K562 (cell line): ENCODE measurements at regions not wholly inside any gene's neighbourhood (a gene's known extent, or its start where the extent isn't known, plus 50 kb on each side); places are given as distances from the start of the nearest gene placed in this dataset.

ENCODE experiments used
- ATAC-seq: fragments of 200-7000 bp; cut with Tn5 transposase; 3 replicates; pipeline ENCODE4 v1.9.1; 2020; ENCODE audit warnings: moderate library complexity
- BruUV-seq: library from RNA; stranded (reverse); fragments of 400-500 nt; replicated peaks from 2 replicates; lab custom pipeline; 2021; lab: Mats Ljungman, UMichigan
- CTCF ChIA-PET: fragments of 300-600 bp; formaldehyde crosslinking; extraction: SDS; loops from one replicate; lab custom pipeline; 2021; ENCODE audit warnings: low intra/inter-chr PET ratio; lab: Yijun Ruan, JAX
- POLR2A ChIA-PET: fragments of 300-600, 350-650 bp; sonication (Branson Sonifier 250); formaldehyde crosslinking; extraction: SDS; loops from one replicate; lab custom pipeline; 2021; ENCODE audit warnings: antibody characterized with exemption, inconsistent platforms; lab: Yijun Ruan, JAX
- DNase-seq, 4 experiments: peaks; one replicate each; pipeline versions ENCODE4 v3.0.0 to v3.0.0-alpha.2; 2011 to 2018; ENCODE audit warnings: low spot score in 3 of 4, mixed read lengths in 3 of 4; ENCODE audit errors: extremely low read depth in 1 of 4
- FAIRE-seq: peaks from 2 replicates; lab custom pipeline; 2011; peaks lifted over from hg19 to GRCh38; lab: Jason Lieb, UNC
- H2AFZ ChIP-seq: 2 replicates; pipeline ENCODE4 v1.6.0; 2011; ENCODE audit warnings: low read depth, low read length, control low read depth, inconsistent platforms
- H3K27ac ChIP-seq: fragments of 200-600 bp; 3 replicates; pipeline ENCODE4 v1.8.0; 2011; ENCODE audit warnings: low read depth, mild to moderate bottlenecking, control low read depth, inconsistent platforms, low read length, moderate library complexity, mixed read lengths; ENCODE audit errors: extremely low read depth
- H3K27me3 ChIP-seq, 2 experiments: fragments of 300-600 bp in 1 of 2; 2 replicates in 1 of 2; 3 replicates in 1 of 2; pipeline versions ENCODE4 v1.6.0 to v1.8.0; 2011; ENCODE audit warnings: inconsistent platforms in 2 of 2, low read length in 2 of 2, mild to moderate bottlenecking in 1 of 2, mixed read lengths in 1 of 2, moderate library complexity in 1 of 2; ENCODE audit not compliant: control insufficient read depth in 2 of 2, insufficient read depth in 2 of 2
- H3K36me3 ChIP-seq: fragments of 300-600 bp; 3 replicates; pipeline ENCODE4 v1.8.0; 2011; ENCODE audit warnings: mild to moderate bottlenecking, low read length, inconsistent platforms; ENCODE audit not compliant: control insufficient read depth, insufficient read depth
- H3K4me1 ChIP-seq, 2 experiments: fragments of 200-600 bp in 1 of 2; replicated peaks in 1 of 2; 2 replicates in 1 of 2; 3 replicates in 1 of 2; pipeline versions ENCODE4 v1.5.1 to v1.8.0; 2011; ENCODE audit warnings: inconsistent platforms in 2 of 2, low read length in 2 of 2, mild to moderate bottlenecking in 1 of 2, mixed read lengths in 1 of 2, moderate library complexity in 1 of 2; ENCODE audit not compliant: control insufficient read depth in 2 of 2, insufficient read depth in 2 of 2
- H3K4me2 ChIP-seq: 2 replicates; pipeline ENCODE4 v1.6.1; 2011; ENCODE audit warnings: low read length, control low read depth, inconsistent platforms, mixed read lengths; ENCODE audit not compliant: insufficient read depth
- H3K4me3 ChIP-seq: fragments of 200-600 bp; sonication (generic), shearing (Covaris generic); 2 replicates; pipeline ENCODE4 v1.5.1; 2016; ENCODE audit warnings: control low read depth, inconsistent platforms
- H3K79me2 ChIP-seq: fragments of 200-600 bp; 3 replicates; pipeline ENCODE4 v1.8.0; 2011; ENCODE audit warnings: low read length, inconsistent platforms; ENCODE audit not compliant: control insufficient read depth, insufficient read depth
- H3K9ac ChIP-seq, 2 experiments: 2 replicates each; pipeline versions ENCODE4 v1.6.0 to v1.6.1; 2011; ENCODE audit warnings: low read depth in 2 of 2, low read length in 2 of 2, control low read depth in 1 of 2, inconsistent platforms in 1 of 2, mild to moderate bottlenecking in 1 of 2, mixed read lengths in 1 of 2; ENCODE audit not compliant: insufficient read depth in 1 of 2
- H3K9me1 ChIP-seq: one replicate; pipeline ENCODE4 v1.6.0; 2011; ENCODE audit warnings: inconsistent platforms, mild to moderate bottlenecking, low read length, moderate library complexity; ENCODE audit not compliant: control insufficient read depth, insufficient read depth
- H3K9me3 ChIP-seq: replicated peaks from 2 replicates; pipeline ENCODE4 v1.5.1; 2011; ENCODE audit warnings: low read depth, low read length, inconsistent platforms; ENCODE audit not compliant: control insufficient read depth, insufficient read depth
- H4K20me1 ChIP-seq: replicated peaks from 2 replicates; pipeline ENCODE4 v1.6.1; 2011; ENCODE audit warnings: low read length, inconsistent platforms, mixed read lengths; ENCODE audit not compliant: control insufficient read depth, insufficient read depth
- CAMTA2 ChIP-seq: fragments of 250-450 bp; sonication (Bioruptor Pico); conservative IDR thresholded peaks from 2 replicates; pipeline ENCODE4 v1.5.1; 2022
- FOXA3 ChIP-seq, 2 experiments: fragments of 450-650 bp in 1 of 2; sonication (generic) in 1 of 2; formaldehyde crosslinking; IDR thresholded peaks in 1 of 2; conservative IDR thresholded peaks in 1 of 2; 2 replicates each; pipeline versions ENCODE4 v1.4.0 to v1.8.0; 2020 to 2022; ENCODE audit warnings: mild to moderate bottlenecking in 2 of 2, missing genetic modification reagents in 1 of 2
- IRF9 ChIP-seq: fragments of 450-650 bp; IDR thresholded peaks from 2 replicates; pipeline ENCODE4 v1.6.1; 2016; ENCODE audit warnings: missing biosample characterization, missing genetic modification characterization
- POLR3A ChIP-seq: IDR thresholded peaks from 2 replicates; pipeline ENCODE4 v1.6.1; 2011; ENCODE audit warnings: borderline replicate concordance, mild to moderate bottlenecking, moderate library complexity; ENCODE audit not compliant: insufficient read length, insufficient read depth; ENCODE audit errors: extremely low read depth
- XRCC3 ChIP-seq: fragments of 450-650 bp; IDR thresholded peaks from 2 replicates; pipeline ENCODE4 v1.6.1; 2017; ENCODE audit warnings: mild to moderate bottlenecking, moderate library complexity
- ZNF146 ChIP-seq: IDR thresholded peaks from one replicate; pipeline ENCODE4 v1.6.1; 2018; ENCODE audit warnings: missing compliant biosample characterization; ENCODE audit not compliant: unreplicated experiment
- WGBS: fragments of 100-300 bp; shearing (Covaris generic); methylation state at CpG from one replicate; pipeline ENCODE4 v1.1.6; 2016; ENCODE audit warnings: low coverage, mixed read lengths; ENCODE audit not compliant: insufficient coverage; ENCODE audit errors: missing lambda C conversion rate; 5-methylcytosine and 5-hydroxymethylcytosine counted together
- in situ Hi-C: fragments of 300-500 bp; cut with MboI; formaldehyde crosslinking; loops from 4 replicates; pipeline ENCODE4 v1.15.0; 2018; ENCODE audit warnings: inconsistent platforms, mixed read lengths
- intact Hi-C: fragments of 100-400 bp; cut with micrococcal nuclease; formaldehyde crosslinking; loops from 2 replicates; pipeline ENCODE4 v1.14.2; 2022

GRCh38 chr10:108082596-108082995 is 918.1 kb upstream of the SORCS1 start:
- in situ Hi-C loops (no loop called here), intact Hi-C loops (no loop called here)
- Histone ChIP-seq H4K20me1 (no peaks in the 10 kb centered on the region), H3K36me3 (no peaks in the 10 kb centered on the region), H3K4me3 (no peak overlapping the region), H3K27ac (no peak overlapping the region), H3K4me1 (no peaks in the 10 kb centered on the region), H3K4me2 (no peak overlapping the region), H3K9me1 (no peaks in the 10 kb centered on the region), H3K9me3 (no peaks in the 10 kb centered on the region), H2AFZ (no peak overlapping the region), H3K27me3 (no peaks in the 10 kb centered on the region), H3K79me2 (no peaks in the 10 kb centered on the region), H3K9ac (no peak overlapping the region)
- TF ChIP-seq ZNF146 (CRISPR knock-in tag) (no peak), IRF9 (tag) (no peak), CAMTA2 (CRISPR knock-in tag) (no peak), POLR3A (no peak), XRCC3 (no peak), FOXA3 (CRISPR knock-in tag; conservative IDR thresholded peaks at IDR 0.05 in 1 of 2, IDR thresholded peaks at IDR 0.05 in 1 of 2) (no peak)
- 0% methylated on average over 1 of the region's 1 CpG for WGBS
- ChIA-PET CTCF (no interaction called here), POLR2A (no interaction called here)
- no peak for DNase-seq
- ATAC-seq = no peak
- BruUV-seq = no TSS peak
- no peak for FAIRE-seq
